Neural crest cell (in vitro differentiated cells): ENCODE measurements at regions not wholly inside any gene's neighbourhood (a gene's known extent, or its start where the extent isn't known, plus 50 kb on each side); places are given as distances from the start of the nearest gene placed in this dataset.

Experiments
- DNase-seq: peaks from one replicate; pipeline ENCODE4 v3.0.0; 2021; ENCODE audit warnings: low read depth, mixed read lengths, low spot score
- H3K27ac Mint-ChIP-seq: one replicate; pipeline ENCODE4 v1.8.0; 2021; ENCODE audit warnings: mild to moderate bottlenecking, mixed read lengths; ENCODE audit not compliant: unreplicated experiment
- H3K27me3 Mint-ChIP-seq: 2 replicates; pipeline ENCODE4 v1.8.0; 2021; ENCODE audit warnings: low read depth, mild to moderate bottlenecking, mixed read lengths
- H3K36me3 Mint-ChIP-seq: 2 replicates; pipeline ENCODE4 v1.8.0; 2021; ENCODE audit warnings: low read depth, mild to moderate bottlenecking, mixed read lengths
- H3K4me1 Mint-ChIP-seq: 2 replicates; pipeline ENCODE4 v1.8.0; 2021; ENCODE audit warnings: mixed read lengths
- H3K4me3 Mint-ChIP-seq: one replicate; pipeline ENCODE4 v1.8.0; 2021; ENCODE audit warnings: mild to moderate bottlenecking, mixed read lengths
- H3K9me3 Mint-ChIP-seq: 2 replicates; pipeline ENCODE4 v1.8.0; 2021; ENCODE audit warnings: mixed read lengths
- CTCF ChIP-seq: fragments of 200-600 bp; sonication (generic); conservative IDR thresholded peaks from 2 replicates; pipeline ENCODE4 v1.5.0; 2021; ENCODE audit warnings: antibody characterized with exemption, mild to moderate bottlenecking

- H3K4me1 Mint-ChIP-seq, result no peaks in the 10 kb centered on the region
- no peak overlapping the region for H3K27ac Mint-ChIP-seq
- no peak for DNase-seq
- no peak for TF ChIP-seq CTCF
- H3K4me3 Mint-ChIP-seq, result no peak overlapping the region
- H3K36me3 Mint-ChIP-seq, result no peaks in the 10 kb centered on the region
- no peaks in the 10 kb centered on the region for H3K9me3 Mint-ChIP-seq
- no peaks in the 10 kb centered on the region for H3K27me3 Mint-ChIP-seq
Measured at GRCh38 chr10:4064489-4064888, 279.5 kb upstream of the KLF6 start.

GRCh38 chr10:4063717-4064116 lies 278.7 kb upstream of the KLF6 start:
- Mint-ChIP-seq H3K36me3 (no peaks in the 10 kb centered on the region), H3K27me3 (no peaks in the 10 kb centered on the region), H3K9me3 (no peaks in the 10 kb centered on the region), H3K4me3 (no peak overlapping the region), H3K27ac (no peak overlapping the region), H3K4me1 (no peaks in the 10 kb centered on the region)
- TF ChIP-seq CTCF, result no peak
- DNase-seq, result no peak

- no peaks in the 10 kb centered on the region for H3K9me3 Mint-ChIP-seq
- H3K4me3 Mint-ChIP-seq, result no peak overlapping the region
- no peak for DNase-seq
- H3K27ac Mint-ChIP-seq, result no peak overlapping the region
- H3K27me3 Mint-ChIP-seq, result no peaks in the 10 kb centered on the region
- no peaks in the 10 kb centered on the region for H3K36me3 Mint-ChIP-seq
- TF ChIP-seq CTCF, result no peak
- no peaks in the 10 kb centered on the region for H3K4me1 Mint-ChIP-seq
Measured at GRCh38 chr10:4062751-4063150, 277.7 kb upstream of the KLF6 start.

- Mint-ChIP-seq H3K27ac (no peak overlapping the region), H3K4me3 (no peak overlapping the region), H3K9me3 (no peaks in the 10 kb centered on the region), H3K4me1 (no peaks in the 10 kb centered on the region), H3K36me3 (no peaks in the 10 kb centered on the region), H3K27me3 (no peaks in the 10 kb centered on the region)
- TF ChIP-seq CTCF, result no peak
- no peak for DNase-seq
Measured at GRCh38 chr10:4062072-4062471, 277.1 kb upstream of the KLF6 start.

GRCh38 chr10:4061441-4061951 lies 276.5 kb upstream of the KLF6 start:
- no peaks in the 10 kb centered on the region for H3K4me1 Mint-ChIP-seq
- TF ChIP-seq CTCF, result no peak
- H3K27me3 Mint-ChIP-seq, result no peaks in the 10 kb centered on the region
- no peak overlapping the region for H3K4me3 Mint-ChIP-seq
- H3K27ac Mint-ChIP-seq, result no peak overlapping the region
- no peak for DNase-seq
- H3K36me3 Mint-ChIP-seq, result no peaks in the 10 kb centered on the region
- no peaks in the 10 kb centered on the region for H3K9me3 Mint-ChIP-seq
